ENCODE measurements at regions not wholly inside any gene's neighbourhood (a gene's known extent, or its start where the extent isn't known, plus 50 kb on each side); places are given as distances from the start of the nearest gene placed in this dataset.

GRCh38 chr1:221557013-221557412 is 184.9 kb downstream of the DUSP10 start:
- no peaks in the 10 kb centered on the region for H3K9me3 ChIP-seq (ENCODE audit: severe bottlenecking)
- TF ChIP-seq, protein P1, sequence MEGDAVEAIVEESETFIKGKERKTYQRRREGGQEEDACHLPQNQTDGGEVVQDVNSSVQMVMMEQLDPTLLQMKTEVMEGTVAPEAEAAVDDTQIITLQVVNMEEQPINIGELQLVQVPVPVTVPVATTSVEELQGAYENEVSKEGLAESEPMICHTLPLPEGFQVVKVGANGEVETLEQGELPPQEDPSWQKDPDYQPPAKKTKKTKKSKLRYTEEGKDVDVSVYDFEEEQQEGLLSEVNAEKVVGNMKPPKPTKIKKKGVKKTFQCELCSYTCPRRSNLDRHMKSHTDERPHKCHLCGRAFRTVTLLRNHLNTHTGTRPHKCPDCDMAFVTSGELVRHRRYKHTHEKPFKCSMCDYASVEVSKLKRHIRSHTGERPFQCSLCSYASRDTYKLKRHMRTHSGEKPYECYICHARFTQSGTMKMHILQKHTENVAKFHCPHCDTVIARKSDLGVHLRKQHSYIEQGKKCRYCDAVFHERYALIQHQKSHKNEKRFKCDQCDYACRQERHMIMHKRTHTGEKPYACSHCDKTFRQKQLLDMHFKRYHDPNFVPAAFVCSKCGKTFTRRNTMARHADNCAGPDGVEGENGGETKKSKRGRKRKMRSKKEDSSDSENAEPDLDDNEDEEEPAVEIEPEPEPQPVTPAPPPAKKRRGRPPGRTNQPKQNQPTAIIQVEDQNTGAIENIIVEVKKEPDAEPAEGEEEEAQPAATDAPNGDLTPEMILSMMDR (IDR thresholded peaks at IDR 0.05; ENCODE audit: low read depth, low read length) = no peak
- no peaks in the 10 kb centered on the region for H3K36me3 ChIP-seq
- H3K4me3 ChIP-seq (ENCODE audit: low read depth, low read length) = no peak overlapping the region
- DNase-seq = no peak
- H3K27me3 ChIP-seq (ENCODE audit: insufficient read depth, low read depth, severe bottlenecking) = no peaks in the 10 kb centered on the region
- H3K27ac ChIP-seq = no peak overlapping the region

DNA sequence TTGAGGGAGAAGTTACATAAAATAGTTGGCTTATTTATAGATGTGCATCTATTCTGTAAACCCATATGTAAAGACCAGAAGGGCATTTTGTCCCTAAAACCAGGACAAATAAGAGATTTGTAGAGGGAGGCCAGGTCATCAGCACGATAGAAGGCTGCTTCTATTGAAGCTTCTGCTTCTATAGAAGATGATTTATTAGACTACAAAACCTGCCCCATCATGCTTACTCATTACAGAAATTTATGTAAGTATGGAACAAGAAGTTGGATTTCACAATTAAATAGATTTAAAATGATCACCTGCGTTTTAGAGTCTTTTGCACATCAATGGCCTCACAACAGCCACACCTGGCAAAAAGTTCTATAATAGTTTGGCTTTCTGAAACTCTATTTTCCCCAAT is 183.5 kb downstream of the DUSP10 start:
- no peak for DNase-seq
- no peaks in the 10 kb centered on the region for H3K9me3 ChIP-seq (ENCODE audit: severe bottlenecking)
- no peaks in the 10 kb centered on the region for H3K36me3 ChIP-seq
- TF ChIP-seq, protein P1 (IDR thresholded peaks at IDR 0.05; ENCODE audit: low read depth, low read length) = no peak
- H3K27ac ChIP-seq = no peak overlapping the region
- no peaks in the 10 kb centered on the region for H3K27me3 ChIP-seq (ENCODE audit: insufficient read depth, low read depth, severe bottlenecking)
- no peak overlapping the region for H3K4me3 ChIP-seq (ENCODE audit: low read depth, low read length)

DNA sequence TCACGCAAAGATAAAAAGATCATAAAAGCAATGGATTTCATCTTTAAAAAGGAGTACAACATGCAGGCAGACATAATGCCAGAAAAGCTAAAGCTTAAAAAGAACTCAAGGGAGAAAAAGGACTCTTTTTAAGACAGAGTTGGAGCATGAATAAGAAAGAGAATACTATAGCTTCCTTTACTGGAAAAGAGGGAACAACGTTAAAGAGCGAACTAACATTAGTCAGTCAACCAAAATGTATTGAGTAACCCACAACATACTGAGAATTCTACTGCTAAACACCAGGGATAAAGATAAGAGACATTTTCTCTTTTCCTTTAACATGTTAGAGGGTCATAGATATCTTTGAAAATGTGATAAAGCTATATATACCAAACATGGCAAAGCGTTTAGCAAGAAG is 182.0 kb downstream of the DUSP10 start:
- TF ChIP-seq, protein P1 (IDR thresholded peaks at IDR 0.05; ENCODE audit: low read depth, low read length) = no peak
- Histone ChIP-seq H3K4me3 (ENCODE audit: low read depth, low read length) (no peak overlapping the region), H3K9me3 (ENCODE audit: severe bottlenecking) (no peaks in the 10 kb centered on the region), H3K36me3 (no peaks in the 10 kb centered on the region), H3K27me3 (ENCODE audit: insufficient read depth, low read depth, severe bottlenecking) (no peaks in the 10 kb centered on the region), H3K27ac (no peak overlapping the region)
- DNase-seq = no peak

- no peaks in the 10 kb centered on the region for H3K36me3 ChIP-seq
- H3K27me3 ChIP-seq (ENCODE audit: insufficient read depth, low read depth, severe bottlenecking) = no peaks in the 10 kb centered on the region
- H3K9me3 ChIP-seq (ENCODE audit: severe bottlenecking) = no peaks in the 10 kb centered on the region
- no peak overlapping the region for H3K27ac ChIP-seq
- DNase-seq = no peak
- TF ChIP-seq, protein P1 (IDR thresholded peaks at IDR 0.05; ENCODE audit: low read depth, low read length) = no peak
- no peak overlapping the region for H3K4me3 ChIP-seq (ENCODE audit: low read depth, low read length)
Measured at GRCh38 chr1:221562542-221563475, 179.1 kb downstream of the DUSP10 start.

GRCh38 chr1:221563476-221563921 is 178.4 kb downstream of the DUSP10 start:
- no peak overlapping the region for H3K27ac ChIP-seq
- H3K4me3 ChIP-seq (ENCODE audit: low read depth, low read length) = no peak overlapping the region
- DNase-seq = no peak
- H3K36me3 ChIP-seq = no peaks in the 10 kb centered on the region
- H3K9me3 ChIP-seq (ENCODE audit: severe bottlenecking) = no peaks in the 10 kb centered on the region
- TF ChIP-seq, protein P1 (IDR thresholded peaks at IDR 0.05; ENCODE audit: low read depth, low read length) = no peak
- H3K27me3 ChIP-seq (ENCODE audit: insufficient read depth, low read depth, severe bottlenecking) = no peaks in the 10 kb centered on the region
